ENCODE measurements at regions not wholly inside any gene's neighbourhood (a gene's known extent, or its start where the extent isn't known, plus 50 kb on each side); places are given as distances from the start of the nearest gene placed in this dataset.
"Not testable (repeated sequence)": the region's sequence is repeated elsewhere in the genome, so short reads cannot be mapped to it uniquely, and the experiment has no call there.

DNA sequence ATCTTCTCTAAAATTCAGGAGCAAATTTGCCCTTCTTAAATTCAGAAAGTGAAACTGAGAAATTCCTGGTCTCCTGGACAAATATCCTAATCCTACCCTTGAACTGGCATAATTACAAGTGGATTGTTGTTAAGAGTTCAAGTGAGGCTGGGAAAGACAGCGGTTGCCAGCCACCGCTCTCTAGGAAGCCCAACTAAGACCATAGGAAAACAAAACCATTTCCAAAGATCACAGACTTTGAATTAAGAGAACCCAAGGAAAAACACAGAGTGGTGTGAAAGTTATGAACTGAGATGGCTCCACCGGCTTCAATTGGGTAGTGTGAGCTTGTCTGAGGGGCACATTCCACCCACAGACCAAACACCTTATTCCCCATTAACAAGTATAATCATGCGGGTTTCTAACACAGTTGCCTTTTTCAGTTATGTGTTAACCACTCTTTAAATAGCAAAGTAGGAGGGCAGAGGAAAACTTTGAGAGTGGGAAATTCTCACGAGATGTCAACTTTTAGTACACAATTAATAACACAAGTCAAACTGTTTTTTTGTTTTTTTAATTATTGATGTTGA is 1628.8 kb upstream of the SEL1L start:
- DNase-seq, result no peak

- DNase-seq, result no peak
Observed at GRCh38 chr14:83163016-83163415, 1629.4 kb upstream of the SEL1L start.

DNA sequence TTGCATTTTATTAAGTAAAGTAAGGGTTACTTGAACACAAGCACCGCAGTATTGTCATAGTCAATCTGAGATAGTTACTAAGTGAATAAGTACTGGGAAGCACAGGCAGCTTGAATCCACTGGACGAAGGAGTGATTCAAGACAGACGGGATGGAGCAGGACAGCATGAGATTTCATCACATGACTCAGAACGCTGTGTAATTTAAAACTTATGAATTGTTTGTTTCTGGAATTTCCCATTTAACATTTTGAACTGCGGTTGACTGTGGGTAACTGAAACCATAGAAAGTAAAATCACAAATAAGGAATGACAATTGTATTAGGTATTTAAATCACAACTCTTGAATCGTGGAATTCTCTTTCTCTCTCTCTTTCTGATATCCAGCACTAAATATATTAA is 1630.4 kb upstream of the SEL1L start:
- DNase-seq, result no peak

DNA sequence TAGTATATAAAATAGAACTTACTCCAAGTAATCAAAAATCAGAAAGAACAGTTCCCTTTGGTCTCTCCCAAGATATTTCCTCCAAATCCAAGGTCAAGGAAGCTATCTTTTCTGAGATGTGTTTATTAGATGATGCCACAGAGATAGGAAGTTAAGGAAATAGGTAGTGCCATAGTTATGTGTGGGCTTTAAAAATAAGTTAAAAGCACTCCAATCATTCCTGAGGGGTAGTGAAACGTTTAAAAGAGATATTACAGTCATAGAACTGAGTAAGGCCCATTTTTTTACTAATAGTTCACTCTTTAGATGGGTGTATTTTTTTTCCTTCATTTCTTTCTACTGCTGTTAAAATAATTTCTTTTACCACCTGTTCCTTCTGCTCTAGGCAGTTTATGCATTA is 1630.9 kb upstream of the SEL1L start:
- no peak for DNase-seq

- no peak for DNase-seq
Observed at GRCh38 chr14:83170165-83170564, 1636.5 kb upstream of the SEL1L start.

- no peak for DNase-seq
Observed at GRCh38 chr14:83171761-83172160, 1638.1 kb upstream of the SEL1L start.

DNA sequence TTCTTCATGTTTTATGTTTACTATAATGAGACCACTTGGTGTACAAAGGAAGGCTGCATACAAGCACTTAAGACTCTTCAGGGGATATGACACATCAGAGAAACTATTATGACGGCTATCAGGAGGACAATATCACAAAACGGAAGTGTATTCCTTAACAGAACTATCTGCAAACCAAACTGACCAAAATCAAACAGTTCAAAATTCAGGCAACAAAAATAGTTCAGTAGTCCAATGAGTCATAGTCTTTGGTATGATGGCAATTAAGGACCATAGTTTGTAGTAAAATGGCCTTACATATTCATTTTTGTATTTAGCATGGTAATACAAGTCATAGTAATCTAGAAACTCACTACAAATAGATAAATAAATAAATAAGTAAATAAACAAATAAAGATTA is 1638.7 kb upstream of the SEL1L start:
- no peak for DNase-seq

DNA sequence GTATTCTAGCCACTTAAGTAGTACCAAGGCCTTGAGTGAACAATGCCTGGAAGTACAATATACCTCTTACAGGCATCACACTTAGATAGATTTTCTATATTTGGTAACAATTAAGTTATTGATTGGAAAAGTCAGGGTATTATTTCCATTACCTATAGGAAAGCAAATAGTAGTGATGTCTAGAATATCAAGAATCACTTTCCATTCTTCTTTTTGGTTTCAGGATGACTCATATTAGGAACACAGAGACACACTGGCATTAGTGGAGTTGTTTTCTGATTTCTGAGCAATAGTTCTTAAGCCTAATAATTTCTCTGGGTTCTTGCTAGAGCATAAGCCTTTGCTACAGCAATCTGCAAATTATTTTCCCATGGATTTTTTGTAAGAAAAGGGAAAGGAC is 1640.0 kb upstream of the SEL1L start:
- DNase-seq, result no peak

GRCh38 chr14:83184531-83184930 is 1650.9 kb upstream of the SEL1L start:
- DNase-seq, result no peak

DNA sequence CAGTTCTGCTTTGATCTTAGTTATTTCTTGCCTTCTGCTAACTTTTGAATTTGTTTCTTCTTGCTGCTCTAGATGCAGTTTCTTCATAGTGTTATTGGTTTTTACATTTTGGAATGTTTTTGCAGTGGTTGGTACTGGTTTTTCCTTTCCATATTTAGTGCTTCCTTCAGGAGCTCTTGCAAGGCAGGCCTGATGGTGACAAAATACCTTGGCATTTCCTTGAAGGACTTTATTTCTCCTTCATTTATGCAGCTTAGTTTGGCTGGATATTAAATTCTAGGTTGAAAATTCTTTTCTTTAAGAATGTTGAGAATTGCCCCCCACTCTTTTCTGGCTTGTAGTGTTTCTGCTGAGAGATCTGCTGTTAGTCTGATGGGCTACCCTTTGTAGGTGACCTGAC is 1654.7 kb upstream of the SEL1L start:
- not testable (repeated sequence) for DNase-seq

GRCh38 chr14:83196236-83196635 is 1662.6 kb upstream of the SEL1L start:
- no peak for DNase-seq

- no peak for DNase-seq
Observed at GRCh38 chr14:83197271-83197670, 1663.6 kb upstream of the SEL1L start.

- no peak for DNase-seq
Observed at GRCh38 chr14:83207550-83207949, 1673.9 kb upstream of the SEL1L start.

- no peak for DNase-seq
Observed at GRCh38 chr14:83208341-83208740, 1674.7 kb upstream of the SEL1L start.

DNA sequence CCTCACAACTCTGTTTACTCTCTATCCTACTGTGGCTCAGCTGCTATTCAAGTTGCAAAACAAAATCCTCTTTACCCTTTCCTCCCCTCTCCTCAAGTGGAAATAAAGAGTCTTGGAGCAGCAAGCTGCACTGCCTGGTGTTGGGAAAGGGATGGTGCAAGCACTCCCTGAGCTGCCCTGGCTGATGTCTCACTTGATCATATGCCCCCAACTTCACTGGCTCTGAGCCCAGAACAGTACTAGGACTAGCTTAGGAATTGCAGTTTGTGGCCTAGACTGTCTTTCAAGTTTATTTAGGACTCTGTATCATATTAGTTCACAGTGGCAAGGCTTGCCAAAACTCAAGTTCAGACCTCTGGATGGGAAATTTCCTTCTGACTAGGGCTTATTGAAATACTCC is 1683.8 kb upstream of the SEL1L start:
- DNase-seq, result no peak

DNA sequence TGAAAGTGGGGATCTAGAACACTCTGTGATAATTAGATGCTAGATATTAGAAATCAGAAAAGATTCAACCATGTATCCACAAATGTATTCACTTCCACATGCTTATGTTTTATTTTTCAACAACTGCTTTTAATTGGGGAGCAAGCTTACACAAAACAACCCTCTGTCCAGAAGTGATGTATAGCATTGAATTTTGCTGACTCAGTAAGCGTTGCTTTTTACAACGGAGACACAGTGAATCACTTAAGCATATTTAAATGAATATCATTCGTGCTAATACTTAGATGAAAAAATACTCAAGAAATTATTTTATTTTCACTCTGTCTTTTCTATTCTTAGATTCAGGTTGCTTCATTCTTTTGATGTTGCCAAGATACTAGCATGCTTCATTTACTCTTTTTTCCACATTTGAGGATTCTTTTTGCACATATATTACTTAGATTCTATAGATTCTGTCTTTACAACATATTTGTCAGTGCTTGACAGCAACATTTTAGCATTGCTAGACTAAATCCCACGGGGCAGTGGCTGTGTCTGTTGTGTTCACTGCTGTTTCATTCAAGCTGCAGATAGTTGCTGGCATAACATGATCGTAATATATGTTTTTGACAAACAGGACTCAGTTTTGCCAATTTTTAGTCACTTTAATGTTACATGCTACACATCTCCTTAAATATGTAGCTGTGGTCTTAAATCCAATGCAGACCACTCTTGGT is 1714.4 kb upstream of the SEL1L start:
- no peak for DNase-seq

GRCh38 chr14:83251402-83251801 is 1717.7 kb upstream of the SEL1L start:
- DNase-seq, result no peak

GRCh38 chr14:83253870-83254269 is 1720.2 kb upstream of the SEL1L start:
- no peak for DNase-seq

DNA sequence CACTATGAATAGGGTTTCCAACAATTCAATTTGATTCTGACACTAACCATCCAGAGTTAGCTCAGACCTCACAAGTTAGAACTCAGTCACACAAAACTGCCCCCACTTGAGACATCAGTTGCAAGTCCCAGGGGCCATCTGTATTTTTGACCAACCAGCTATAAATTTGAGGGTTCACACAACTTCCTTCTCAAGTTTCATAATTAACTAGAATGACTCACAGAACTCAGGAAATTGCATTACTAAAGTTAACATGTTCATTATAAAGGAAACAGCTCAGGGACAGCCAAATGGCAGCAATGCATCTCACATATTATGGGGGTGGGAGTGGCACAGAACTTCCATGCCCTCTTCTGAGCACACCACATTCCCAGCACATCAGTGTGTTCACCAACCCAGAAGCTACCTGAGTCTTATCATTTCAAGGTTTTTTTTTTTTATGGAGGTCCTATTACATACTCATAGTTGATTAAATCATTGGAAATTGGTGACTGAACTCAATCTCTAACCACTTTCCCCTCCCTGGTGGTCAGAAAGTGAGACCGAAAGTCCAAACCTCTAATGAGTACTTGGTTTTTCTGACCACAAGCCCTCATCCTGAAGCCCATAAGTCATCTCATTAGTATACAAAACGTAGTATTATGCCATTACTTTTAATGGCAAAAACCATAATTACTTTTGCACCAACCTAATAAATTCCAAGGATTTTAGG is 1721.5 kb upstream of the SEL1L start:
- DNase-seq, result peak; percentile 86

DNA sequence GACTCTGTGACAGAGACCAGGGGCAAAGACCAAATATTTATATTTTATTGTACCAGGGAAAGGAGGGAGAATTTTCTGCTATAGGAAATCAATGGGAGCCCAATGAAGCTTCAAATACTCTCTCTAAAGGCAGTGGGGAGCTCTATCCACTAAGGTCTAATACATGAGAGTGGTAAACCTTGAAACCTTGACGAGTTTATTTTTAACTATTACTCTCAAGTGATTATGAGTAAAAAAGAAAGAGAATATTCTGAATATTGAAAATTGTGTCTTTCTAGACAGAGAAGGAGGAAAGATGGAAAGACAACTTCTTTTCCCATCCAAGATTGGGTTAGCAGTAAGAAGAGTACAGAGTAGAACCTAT is 1722.1 kb upstream of the SEL1L start:
- no peak for DNase-seq

- peak; percentile 46 for DNase-seq
Observed at GRCh38 chr14:83257466-83258439, 1724.1 kb upstream of the SEL1L start.

GRCh38 chr14:83260751-83261150 is 1727.1 kb upstream of the SEL1L start:
- peak; percentile 44 for DNase-seq

GRCh38 chr14:83269583-83269982 is 1735.9 kb upstream of the SEL1L start:
- DNase-seq, result no peak
